Mucosa of descending colon (tissue), 3 donors: ENCODE measurements at regions not wholly inside any gene's neighbourhood (a gene's known extent, or its start where the extent isn't known, plus 50 kb on each side); places are given as distances from the start of the nearest gene placed in this dataset.

Experiments
- ATAC-seq: fragments of 200-7000 bp; cut with Tn5 transposase; one replicate; pipeline ENCODE4 v1.9.1; 2020; ENCODE audit warnings: mild to moderate bottlenecking, moderate library complexity
- DNase-seq, 3 donors: peaks; one replicate each; pipeline ENCODE4 v3.0.0-alpha.2; 2020
- H3K36me3 ChIP-seq: fragments of 200-600 bp; one replicate; pipeline ENCODE4 v1.8.0; 2021; ENCODE audit warnings: low read depth, mild to moderate bottlenecking
- H3K4me1 ChIP-seq: fragments of 200-600 bp; one replicate; pipeline ENCODE4 v1.8.0; 2021; ENCODE audit warnings: low read depth, mild to moderate bottlenecking
- H3K4me3 ChIP-seq: fragments of 200-600 bp; one replicate; pipeline ENCODE4 v1.8.0; 2021; ENCODE audit warnings: mild to moderate bottlenecking
- H3K9me3 ChIP-seq: fragments of 200-600 bp; one replicate; pipeline ENCODE4 v1.8.0; 2021; ENCODE audit warnings: mild to moderate bottlenecking
- CTCF ChIP-seq: fragments of 200-600 bp; IDR thresholded peaks from one replicate; pipeline ENCODE4 v1.8.0; 2022; ENCODE audit warnings: antibody characterized with exemption, mild to moderate bottlenecking
- intact Hi-C, 2 donors: fragments of 100-400 bp; cut with DNase I in 1 of 2; cut with micrococcal nuclease in 1 of 2; formaldehyde crosslinking; loops; one replicate each; pipeline versions ENCODE4 v1.11.0 to v1.11.1; 2022; cut with DNase I, micrococcal nuclease
- donor health status: DM: no; HTN: no; CAD: no; lungs with moderate emphysema.
- donor health status: DM: no; HTN: no; CAD: no.
- donor health status: DM: no; HTN: yes; CAD: no.

GRCh38 chr15:88748651-88749050, 54.6 kb upstream of the ACAN start:
- Histone ChIP-seq H3K9me3 (no peaks in the 10 kb centered on the region), H3K36me3 (no peaks in the 10 kb centered on the region), H3K4me1 (no peaks in the 10 kb centered on the region), H3K4me3 (no peak overlapping the region)
- DNase-seq (no peak), ATAC-seq (no peak)
- TF ChIP-seq CTCF, result no peak
- intact Hi-C loops, result no loop called here

- TF ChIP-seq CTCF, result no peak
- no peak for DNase-seq
- ATAC-seq, result no peak
- intact Hi-C loops, result no loop called here
- Histone ChIP-seq H3K4me3 (no peak overlapping the region), H3K9me3 (no peaks in the 10 kb centered on the region), H3K36me3 (no peaks in the 10 kb centered on the region), H3K4me1 (no peaks in the 10 kb centered on the region)
Measured at GRCh38 chr15:88749699-88750098, 53.5 kb upstream of the ACAN start.

- H3K4me3 ChIP-seq, result no peak overlapping the region
- H3K36me3 ChIP-seq, result no peaks in the 10 kb centered on the region
- intact Hi-C loops, result no loop called here
- no peaks in the 10 kb centered on the region for H3K9me3 ChIP-seq
- no peak for TF ChIP-seq CTCF
- H3K4me1 ChIP-seq, result no peaks in the 10 kb centered on the region
- ATAC-seq (no peak), DNase-seq (no peak)
Measured at GRCh38 chr15:88752501-88752900, 50.7 kb upstream of the ACAN start.

GRCh38 chr15:88752951-88753350, 50.3 kb upstream of the ACAN start:
- Histone ChIP-seq H3K4me3 (no peak overlapping the region), H3K4me1 (no peaks in the 10 kb centered on the region), H3K9me3 (no peaks in the 10 kb centered on the region), H3K36me3 (no peaks in the 10 kb centered on the region)
- intact Hi-C loops, result no loop called here
- DNase-seq, result no peak
- no peak for ATAC-seq
- no peak for TF ChIP-seq CTCF
